ENCODE measurements at regions not wholly inside any gene's neighbourhood (a gene's known extent, or its start where the extent isn't known, plus 50 kb on each side); places are given as distances from the start of the nearest gene placed in this dataset.

GRCh38 chr10:91349381-91349780 is 60.8 kb upstream of the HECTD2 start:
- TF ChIP-seq CTCF (IDR thresholded peaks at IDR 0.05): no peak
- TF ChIP-seq POLR2A (IDR thresholded peaks at IDR 0.05): no peak

All from Peyer's patch (tissue), 4 donors.